HUDEP-2 (cell line): ENCODE measurements at regions not wholly inside any gene's neighbourhood (a gene's known extent, or its start where the extent isn't known, plus 50 kb on each side); places are given as distances from the start of the nearest gene placed in this dataset.

Experiments
- DNase-seq, 76 experiments: peaks; one replicate each; lab custom pipeline; 2025; ENCODE audit not compliant: unreplicated experiment in 76 of 76; lab: John Stamatoyannopoulos, UW

GRCh38 chr17:53106886-53107285 lies 715.8 kb upstream of the KIF2B start:
- no peak for DNase-seq

GRCh38 chr17:53101706-53102105 lies 721.0 kb upstream of the KIF2B start:
- DNase-seq: no peak

- no peak for DNase-seq
These were observed 722.6 kb upstream of the KIF2B start for GRCh38 chr17:53100126-53100525.

GRCh38 chr17:53093391-53093790 lies 729.3 kb upstream of the KIF2B start:
- DNase-seq: no peak

GRCh38 chr17:53092072-53092471 lies 730.7 kb upstream of the KIF2B start:
- no peak for DNase-seq

- DNase-seq: no peak
These were observed 732.0 kb upstream of the KIF2B start for GRCh38 chr17:53090770-53091169.

- DNase-seq: no peak
These were observed 734.2 kb upstream of the KIF2B start for GRCh38 chr17:53088481-53088880.

GRCh38 chr17:53061446-53061845 lies 761.3 kb upstream of the KIF2B start:
- DNase-seq: no peak

- no peak for DNase-seq
These were observed 764.7 kb upstream of the KIF2B start for GRCh38 chr17:53058031-53058430.

- DNase-seq: no peak
These were observed 775.9 kb upstream of the KIF2B start for GRCh38 chr17:53046781-53047180.

GRCh38 chr17:53039981-53040380 lies 782.7 kb upstream of the KIF2B start:
- DNase-seq: no peak

GRCh38 chr17:53033297-53033696 lies 789.4 kb upstream of the KIF2B start:
- DNase-seq: no peak

GRCh38 chr17:53032861-53033271 lies 789.9 kb upstream of the KIF2B start:
- DNase-seq: peak in 12 of 76 experiments; percentile 0 to 43 (median 2)

GRCh38 chr17:53017227-53017626 lies 805.5 kb upstream of the KIF2B start:
- DNase-seq: no peak

GRCh38 chr17:53016085-53016484 lies 806.6 kb upstream of the KIF2B start:
- no peak for DNase-seq

GRCh38 chr17:53012364-53012763 lies 810.4 kb upstream of the KIF2B start:
- DNase-seq: no peak

- no peak for DNase-seq
These were observed 816.7 kb upstream of the KIF2B start for GRCh38 chr17:53006006-53006405.

GRCh38 chr17:53004902-53005301 lies 817.8 kb upstream of the KIF2B start:
- DNase-seq: no peak

GRCh38 chr17:52995881-52996280 lies 826.8 kb upstream of the KIF2B start:
- DNase-seq: no peak

- DNase-seq: no peak
These were observed 827.6 kb upstream of the KIF2B start for GRCh38 chr17:52995147-52995546.

- DNase-seq: no peak
These were observed 827.6 kb upstream of the CA10 start for GRCh38 chr17:52986056-52986662.

- DNase-seq: no peak
These were observed 823.8 kb upstream of the CA10 start for GRCh38 chr17:52982331-52982730.

- no peak for DNase-seq
These were observed 821.4 kb upstream of the CA10 start for GRCh38 chr17:52979921-52980320.
